ENCODE measurements at regions not wholly inside any gene's neighbourhood (a gene's known extent, or its start where the extent isn't known, plus 50 kb on each side); places are given as distances from the start of the nearest gene placed in this dataset.

- TF ChIP-seq NANOG (IDR thresholded peaks at IDR 0.05; ENCODE audit: insufficient read depth, low read depth, low read length, poor library complexity, severe bottlenecking): no peak
- no peak for TF ChIP-seq YY1 (IDR thresholded peaks at IDR 0.05; ENCODE audit: low read depth, low read length)
Observed at GRCh38 chr4:144817081-144817480, 171.1 kb downstream of the HHIP start (continued).
